K562 (cell line): ENCODE measurements at regions not wholly inside any gene's neighbourhood (a gene's known extent, or its start where the extent isn't known, plus 50 kb on each side); places are given as distances from the start of the nearest gene placed in this dataset.

Experiments used
- ADNP ChIP-seq: fragments of 200-800 bp; sonication (Bioruptor generic); IDR thresholded peaks from 2 replicates; pipeline ENCODE4 v1.6.1; 2016; ENCODE audit warnings: missing genetic modification characterization, missing compliant biosample characterization
- CAMTA2 ChIP-seq: fragments of 250-450 bp; sonication (Bioruptor Pico); conservative IDR thresholded peaks from 2 replicates; pipeline ENCODE4 v1.5.1; 2022
- CHD1 ChIP-seq: fragments of 200-600 bp; sonication (generic); IDR thresholded peaks from one replicate; pipeline ENCODE4 v1.6.1; 2012; ENCODE audit warnings: mild to moderate bottlenecking, moderate library complexity, low read length, inconsistent platforms
- EP300 ChIP-seq: IDR thresholded peaks from 2 replicates; pipeline ENCODE4 v1.6.1; 2012; ENCODE audit warnings: low read length, improper control_type of control experiment
- JUNB ChIP-seq: fragments of 450-650 bp; formaldehyde crosslinking; conservative IDR thresholded peaks from 2 replicates; pipeline ENCODE4 v1.4.0; 2020; ENCODE audit warnings: mild to moderate bottlenecking
- KAT7 ChIP-seq: sonication (generic); formaldehyde crosslinking; IDR thresholded peaks from 2 replicates; pipeline ENCODE4 v1.8.0; 2022; ENCODE audit warnings: missing genetic modification reagents, mild to moderate bottlenecking, borderline replicate concordance
- MBD2 ChIP-seq: sonication (generic); IDR thresholded peaks from 2 replicates; pipeline ENCODE4 v1.6.1; 2016; ENCODE audit warnings: low read depth, borderline replicate concordance
- MTF1 ChIP-seq: fragments of 250-450 bp; sonication (Bioruptor Pico); IDR thresholded peaks from 2 replicates; pipeline ENCODE4 v1.9.0; 2021; ENCODE audit warnings: moderate library complexity, mild to moderate bottlenecking, inconsistent platforms, borderline replicate concordance
- MYC ChIP-seq, 2 experiments: fragments of 250-450 bp in 1 of 2; sonication (Bioruptor Pico) in 1 of 2; IDR thresholded peaks; 2 replicates each; pipeline versions ENCODE4 v1.5.1 to v1.6.1; 2012 to 2021; ENCODE audit warnings: low read depth in 2 of 2, borderline replicate concordance in 1 of 2, improper control_type of control experiment in 1 of 2, low read length in 1 of 2, mild to moderate bottlenecking in 1 of 2, moderate library complexity in 1 of 2
- SMAD2 ChIP-seq: fragments of 150-350 bp; IDR thresholded peaks from 2 replicates; pipeline ENCODE4 v1.6.1; 2014; ENCODE audit warnings: low read depth, mild to moderate bottlenecking, low read length
- TCF7L2 ChIP-seq: fragments of 150-350 bp; IDR thresholded peaks from 2 replicates; pipeline ENCODE4 v1.6.1; 2016; ENCODE audit warnings: low read depth, mild to moderate bottlenecking, low read length, moderate library complexity
- U2AF2 ChIP-seq: fragments of 200-400 bp; formaldehyde crosslinking; optimal IDR thresholded peaks from 2 replicates; pipeline ENCODE3; 2017; ENCODE audit warnings: low read depth, mild to moderate bottlenecking, low read length
- ZNF75A ChIP-seq: fragments of 450-650 bp; formaldehyde crosslinking; IDR thresholded peaks from 2 replicates; pipeline ENCODE4 v1.4.0; 2020; ENCODE audit warnings: mild to moderate bottlenecking
- ZNF830 ChIP-seq: fragments of 250-450 bp; sonication (Bioruptor Pico); IDR thresholded peaks from 2 replicates; pipeline ENCODE4 v1.5.0; 2021; ENCODE audit warnings: mild to moderate bottlenecking
- TF ChIP-seq, protein P1 (sequence below): fragments of 250-450 bp; sonication (Bioruptor Pico); IDR thresholded peaks from 2 replicates; pipeline ENCODE4 v1.4.0; 2020
- TF ChIP-seq, protein P2 (sequence below): fragments of 250-450 bp; sonication (Bioruptor Pico); IDR thresholded peaks from 2 replicates; pipeline ENCODE4 v1.9.0; 2021; ENCODE audit warnings: mild to moderate bottlenecking, inconsistent platforms
- TF ChIP-seq, protein P3 (sequence below): fragments of 200-800 bp; sonication (Bioruptor generic); IDR thresholded peaks from 2 replicates; pipeline ENCODE4 v1.6.1; 2016; ENCODE audit warnings: missing genetic modification characterization, missing compliant biosample characterization
- TF ChIP-seq, protein P4 (sequence below): sonication (generic); formaldehyde crosslinking; IDR thresholded peaks from 2 replicates; pipeline ENCODE4 v1.8.0; 2022; ENCODE audit warnings: mild to moderate bottlenecking, missing genetic modification reagents

DNA sequence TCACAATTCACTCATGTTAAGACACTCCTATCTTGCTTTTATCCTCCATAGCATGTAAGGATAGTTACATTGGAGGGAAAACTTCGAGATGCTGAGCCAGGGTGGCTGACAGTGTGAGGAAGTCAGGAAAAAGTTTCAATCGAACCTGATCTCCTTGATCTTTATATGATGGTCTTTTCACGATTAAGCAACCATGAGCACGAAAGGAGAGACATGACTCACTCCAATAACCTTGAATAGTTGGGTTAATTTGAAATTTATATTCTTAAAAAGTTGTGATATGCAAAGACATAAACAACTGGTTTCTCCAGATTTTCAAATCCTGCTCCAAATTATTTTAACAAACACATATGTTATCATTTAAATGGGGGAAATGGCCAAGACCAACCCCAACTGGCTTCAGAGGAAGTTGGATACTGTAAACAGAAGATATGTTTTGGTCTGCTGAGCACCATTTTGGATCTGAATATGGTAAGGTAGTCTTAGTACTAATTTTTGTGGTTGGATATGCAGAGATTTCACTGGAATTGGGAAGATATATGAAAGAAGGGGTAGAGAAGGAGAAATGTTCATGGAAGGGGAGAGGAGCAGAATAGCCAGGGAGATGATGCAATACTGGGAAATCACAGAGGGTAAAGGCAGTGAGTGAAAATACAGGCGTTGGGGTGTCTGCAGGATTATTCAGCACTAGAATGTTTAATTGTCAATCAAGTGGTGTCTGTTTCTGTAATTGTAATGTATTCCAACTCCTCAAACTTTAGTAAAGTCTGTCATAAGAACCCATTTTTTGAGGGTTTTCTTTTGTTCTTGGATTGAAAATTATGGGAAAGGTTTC is 185.2 kb upstream of the SLC38A2 start (continued):
- TF ChIP-seq, protein P1, sequence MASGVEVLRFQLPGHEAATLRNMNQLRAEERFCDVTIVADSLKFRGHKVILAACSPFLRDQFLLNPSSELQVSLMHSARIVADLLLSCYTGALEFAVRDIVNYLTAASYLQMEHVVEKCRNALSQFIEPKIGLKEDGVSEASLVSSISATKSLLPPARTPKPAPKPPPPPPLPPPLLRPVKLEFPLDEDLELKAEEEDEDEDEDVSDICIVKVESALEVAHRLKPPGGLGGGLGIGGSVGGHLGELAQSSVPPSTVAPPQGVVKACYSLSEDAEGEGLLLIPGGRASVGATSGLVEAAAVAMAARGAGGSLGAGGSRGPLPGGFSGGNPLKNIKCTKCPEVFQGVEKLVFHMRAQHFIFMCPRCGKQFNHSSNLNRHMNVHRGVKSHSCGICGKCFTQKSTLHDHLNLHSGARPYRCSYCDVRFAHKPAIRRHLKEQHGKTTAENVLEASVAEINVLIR (CRISPR knock-in tag) = 0 out of 2 replicates have a peak, but pooled peaks have one; percentile 14
- 0 out of 2 replicates have a peak, but pooled peaks have one; percentile 50 for TF ChIP-seq MTF1
- no peak for TF ChIP-seq SMAD2
- no peak for TF ChIP-seq KAT7 (CRISPR knock-in tag)
- TF ChIP-seq, protein P2, sequence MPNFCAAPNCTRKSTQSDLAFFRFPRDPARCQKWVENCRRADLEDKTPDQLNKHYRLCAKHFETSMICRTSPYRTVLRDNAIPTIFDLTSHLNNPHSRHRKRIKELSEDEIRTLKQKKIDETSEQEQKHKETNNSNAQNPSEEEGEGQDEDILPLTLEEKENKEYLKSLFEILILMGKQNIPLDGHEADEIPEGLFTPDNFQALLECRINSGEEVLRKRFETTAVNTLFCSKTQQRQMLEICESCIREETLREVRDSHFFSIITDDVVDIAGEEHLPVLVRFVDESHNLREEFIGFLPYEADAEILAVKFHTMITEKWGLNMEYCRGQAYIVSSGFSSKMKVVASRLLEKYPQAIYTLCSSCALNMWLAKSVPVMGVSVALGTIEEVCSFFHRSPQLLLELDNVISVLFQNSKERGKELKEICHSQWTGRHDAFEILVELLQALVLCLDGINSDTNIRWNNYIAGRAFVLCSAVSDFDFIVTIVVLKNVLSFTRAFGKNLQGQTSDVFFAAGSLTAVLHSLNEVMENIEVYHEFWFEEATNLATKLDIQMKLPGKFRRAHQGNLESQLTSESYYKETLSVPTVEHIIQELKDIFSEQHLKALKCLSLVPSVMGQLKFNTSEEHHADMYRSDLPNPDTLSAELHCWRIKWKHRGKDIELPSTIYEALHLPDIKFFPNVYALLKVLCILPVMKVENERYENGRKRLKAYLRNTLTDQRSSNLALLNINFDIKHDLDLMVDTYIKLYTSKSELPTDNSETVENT (CRISPR knock-in tag) = no peak
- no peak for TF ChIP-seq ZNF75A
- no peak for TF ChIP-seq MBD2
- TF ChIP-seq, protein P3, sequence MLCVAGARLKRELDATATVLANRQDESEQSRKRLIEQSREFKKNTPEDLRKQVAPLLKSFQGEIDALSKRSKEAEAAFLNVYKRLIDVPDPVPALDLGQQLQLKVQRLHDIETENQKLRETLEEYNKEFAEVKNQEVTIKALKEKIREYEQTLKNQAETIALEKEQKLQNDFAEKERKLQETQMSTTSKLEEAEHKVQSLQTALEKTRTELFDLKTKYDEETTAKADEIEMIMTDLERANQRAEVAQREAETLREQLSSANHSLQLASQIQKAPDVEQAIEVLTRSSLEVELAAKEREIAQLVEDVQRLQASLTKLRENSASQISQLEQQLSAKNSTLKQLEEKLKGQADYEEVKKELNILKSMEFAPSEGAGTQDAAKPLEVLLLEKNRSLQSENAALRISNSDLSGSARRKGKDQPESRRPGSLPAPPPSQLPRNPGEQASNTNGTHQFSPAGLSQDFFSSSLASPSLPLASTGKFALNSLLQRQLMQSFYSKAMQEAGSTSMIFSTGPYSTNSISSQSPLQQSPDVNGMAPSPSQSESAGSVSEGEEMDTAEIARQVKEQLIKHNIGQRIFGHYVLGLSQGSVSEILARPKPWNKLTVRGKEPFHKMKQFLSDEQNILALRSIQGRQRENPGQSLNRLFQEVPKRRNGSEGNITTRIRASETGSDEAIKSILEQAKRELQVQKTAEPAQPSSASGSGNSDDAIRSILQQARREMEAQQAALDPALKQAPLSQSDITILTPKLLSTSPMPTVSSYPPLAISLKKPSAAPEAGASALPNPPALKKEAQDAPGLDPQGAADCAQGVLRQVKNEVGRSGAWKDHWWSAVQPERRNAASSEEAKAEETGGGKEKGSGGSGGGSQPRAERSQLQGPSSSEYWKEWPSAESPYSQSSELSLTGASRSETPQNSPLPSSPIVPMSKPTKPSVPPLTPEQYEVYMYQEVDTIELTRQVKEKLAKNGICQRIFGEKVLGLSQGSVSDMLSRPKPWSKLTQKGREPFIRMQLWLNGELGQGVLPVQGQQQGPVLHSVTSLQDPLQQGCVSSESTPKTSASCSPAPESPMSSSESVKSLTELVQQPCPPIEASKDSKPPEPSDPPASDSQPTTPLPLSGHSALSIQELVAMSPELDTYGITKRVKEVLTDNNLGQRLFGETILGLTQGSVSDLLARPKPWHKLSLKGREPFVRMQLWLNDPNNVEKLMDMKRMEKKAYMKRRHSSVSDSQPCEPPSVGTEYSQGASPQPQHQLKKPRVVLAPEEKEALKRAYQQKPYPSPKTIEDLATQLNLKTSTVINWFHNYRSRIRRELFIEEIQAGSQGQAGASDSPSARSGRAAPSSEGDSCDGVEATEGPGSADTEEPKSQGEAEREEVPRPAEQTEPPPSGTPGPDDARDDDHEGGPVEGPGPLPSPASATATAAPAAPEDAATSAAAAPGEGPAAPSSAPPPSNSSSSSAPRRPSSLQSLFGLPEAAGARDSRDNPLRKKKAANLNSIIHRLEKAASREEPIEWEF (CRISPR knock-in tag) = no peak
- no peak for TF ChIP-seq TCF7L2
- TF ChIP-seq JUNB (CRISPR knock-in tag) = no peak
- TF ChIP-seq CHD1 = no peak
- no peak for TF ChIP-seq CAMTA2 (CRISPR knock-in tag)
- no peak for TF ChIP-seq ZNF830 (CRISPR knock-in tag)
- TF ChIP-seq, protein P4, sequence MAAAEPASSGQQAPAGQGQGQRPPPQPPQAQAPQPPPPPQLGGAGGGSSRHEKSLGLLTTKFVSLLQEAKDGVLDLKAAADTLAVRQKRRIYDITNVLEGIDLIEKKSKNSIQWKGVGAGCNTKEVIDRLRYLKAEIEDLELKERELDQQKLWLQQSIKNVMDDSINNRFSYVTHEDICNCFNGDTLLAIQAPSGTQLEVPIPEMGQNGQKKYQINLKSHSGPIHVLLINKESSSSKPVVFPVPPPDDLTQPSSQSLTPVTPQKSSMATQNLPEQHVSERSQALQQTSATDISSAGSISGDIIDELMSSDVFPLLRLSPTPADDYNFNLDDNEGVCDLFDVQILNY (CRISPR knock-in tag) = no peak
- TF ChIP-seq U2AF2 = no peak
- TF ChIP-seq EP300 = peak; percentile 78
- no peak; the same call in 1 of the 2 replicates for TF ChIP-seq ADNP (tag)
- no peak for TF ChIP-seq MYC (IDR thresholded peaks at IDR 0.05; ENCODE audit: low read depth, low read length)
- peak; percentile 65; the same call in 1 of the 2 replicates for TF ChIP-seq MYC (CRISPR knock-in tag; IDR thresholded peaks at IDR 0.05; ENCODE audit: borderline replicate concordance, low read depth)
